Mammary epithelial cell (primary cell): ENCODE measurements at regions not wholly inside any gene's neighbourhood (a gene's known extent, or its start where the extent isn't known, plus 50 kb on each side); places are given as distances from the start of the nearest gene placed in this dataset.
"Not testable (repeated sequence)": the region's sequence is repeated elsewhere in the genome, so short reads cannot be mapped to it uniquely, and the experiment has no call there.

Experiments
- CTCF ChIP-seq, 2 donors: IDR thresholded peaks in 1 of 2; conservative IDR thresholded peaks in 1 of 2; 2 replicates each; pipeline ENCODE4 v1.5.1; 2011 to 2012; ENCODE audit warnings: inconsistent platforms in 2 of 2, low read length in 2 of 2, mild to moderate bottlenecking in 2 of 2, control low read depth in 1 of 2, low read depth in 1 of 2; ENCODE audit not compliant: insufficient read depth in 1 of 2; ENCODE audit errors: extremely low read depth in 1 of 2
- EZH2 ChIP-seq: IDR thresholded peaks from 2 replicates; pipeline ENCODE4 v1.6.1; 2012; ENCODE audit warnings: low read length, inconsistent platforms, borderline replicate concordance

GRCh38 chr14:37693420-37693819, 98.0 kb downstream of the TTC6 start:
- not testable (repeated sequence) for TF ChIP-seq EZH2; CTCF (conservative IDR thresholded peaks at IDR 0.05 in 1 of 2, IDR thresholded peaks at IDR 0.05 in 1 of 2; ENCODE audit: extremely low read depth in 1 of 2, insufficient read depth in 1 of 2, low read depth in 1 of 2, low read length in 2 of 2)
